Muscle layer of colon (tissue), 2 donors: ENCODE measurements at regions not wholly inside any gene's neighbourhood (a gene's known extent, or its start where the extent isn't known, plus 50 kb on each side); places are given as distances from the start of the nearest gene placed in this dataset.
"Not testable (repeated sequence)": the region's sequence is repeated elsewhere in the genome, so short reads cannot be mapped to it uniquely, and the experiment has no call there.

Source experiments
- H3K27ac ChIP-seq: one replicate; pipeline ENCODE4 v1.7.0; 2013; ENCODE audit warnings: low read depth, mild to moderate bottlenecking, low read length, moderate library complexity
- H3K27me3 ChIP-seq, 2 donors: one replicate each; pipeline ENCODE4 v1.7.0; 2013; ENCODE audit warnings: low read length in 2 of 2, mild to moderate bottlenecking in 2 of 2; ENCODE audit not compliant: insufficient read depth in 2 of 2, control insufficient read depth in 1 of 2
- H3K36me3 ChIP-seq: one replicate; pipeline ENCODE4 v1.7.0; 2013; ENCODE audit warnings: mild to moderate bottlenecking, low read length; ENCODE audit not compliant: insufficient read depth
- H3K4me1 ChIP-seq: one replicate; pipeline ENCODE4 v1.7.0; 2013; ENCODE audit warnings: mild to moderate bottlenecking, low read length; ENCODE audit not compliant: insufficient read depth
- H3K4me3 ChIP-seq, 2 donors: one replicate each; pipeline ENCODE4 v1.7.0; 2013; ENCODE audit warnings: low read length in 2 of 2, low read depth in 1 of 2, mild to moderate bottlenecking in 1 of 2, moderate library complexity in 1 of 2
- H3K9ac ChIP-seq: one replicate; pipeline ENCODE4 v1.7.0; 2013; ENCODE audit warnings: low read length
- H3K9me3 ChIP-seq: one replicate; pipeline ENCODE4 v1.7.0; 2013; ENCODE audit warnings: mild to moderate bottlenecking, low read length
- donor health status: abdominal sarcoma.
- donor health status: Adenocarcinoma of cecum.

DNA sequence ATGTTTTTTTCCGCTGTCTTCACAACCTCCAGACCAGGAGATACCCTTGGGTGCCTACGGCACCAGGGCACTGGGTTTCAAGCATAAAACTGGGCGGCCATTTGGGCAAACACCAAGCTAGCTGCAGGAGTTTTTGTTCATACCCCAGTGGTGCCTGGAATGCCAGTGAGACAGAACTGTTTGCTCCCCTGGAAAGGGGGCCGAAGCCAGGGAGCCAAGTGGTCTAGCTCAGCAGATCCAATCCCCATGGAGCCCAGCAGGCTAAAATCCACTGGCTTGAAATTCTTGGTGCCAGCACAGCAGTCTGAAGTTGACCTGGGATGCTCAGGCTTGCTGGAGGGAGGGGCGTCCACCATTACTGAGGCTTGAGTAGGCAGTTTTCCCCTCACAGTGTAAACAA lies 265.3 kb upstream of the ZEB2 start:
- H3K36me3 ChIP-seq = no peaks in the 10 kb centered on the region
- no peak overlapping the region for H3K4me3 ChIP-seq
- no peaks in the 10 kb centered on the region for H3K27me3 ChIP-seq
- H3K27ac ChIP-seq = no peak overlapping the region
- H3K9me3 ChIP-seq = no peaks in the 10 kb centered on the region
- no peaks in the 10 kb centered on the region for H3K4me1 ChIP-seq
- H3K9ac ChIP-seq = no peak overlapping the region

DNA sequence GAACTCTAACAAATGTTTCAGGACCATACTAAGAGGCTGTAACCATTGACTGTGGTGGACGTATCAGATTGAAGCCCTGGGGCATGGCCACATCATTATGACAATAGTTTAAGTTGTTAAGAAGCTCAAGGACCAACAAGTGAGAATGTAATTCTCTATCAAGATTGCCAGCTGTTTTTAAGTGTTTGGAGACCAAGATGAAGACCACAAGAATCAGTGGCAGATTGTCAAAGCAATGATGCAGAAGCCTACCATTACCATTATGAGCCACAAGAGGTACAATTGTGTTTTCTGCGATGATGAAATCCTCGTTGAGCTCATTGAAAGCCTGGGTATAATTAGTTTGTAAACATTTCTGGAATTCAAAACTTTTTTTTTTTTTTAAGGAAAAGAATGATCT lies 261.1 kb upstream of the ZEB2 start:
- Histone ChIP-seq H3K9me3 (no peaks in the 10 kb centered on the region), H3K4me1 (no peaks in the 10 kb centered on the region), H3K27me3 (no peaks in the 10 kb centered on the region), H3K9ac (no peak overlapping the region), H3K27ac (no peak overlapping the region), H3K4me3 (no peak overlapping the region), H3K36me3 (no peaks in the 10 kb centered on the region)

DNA sequence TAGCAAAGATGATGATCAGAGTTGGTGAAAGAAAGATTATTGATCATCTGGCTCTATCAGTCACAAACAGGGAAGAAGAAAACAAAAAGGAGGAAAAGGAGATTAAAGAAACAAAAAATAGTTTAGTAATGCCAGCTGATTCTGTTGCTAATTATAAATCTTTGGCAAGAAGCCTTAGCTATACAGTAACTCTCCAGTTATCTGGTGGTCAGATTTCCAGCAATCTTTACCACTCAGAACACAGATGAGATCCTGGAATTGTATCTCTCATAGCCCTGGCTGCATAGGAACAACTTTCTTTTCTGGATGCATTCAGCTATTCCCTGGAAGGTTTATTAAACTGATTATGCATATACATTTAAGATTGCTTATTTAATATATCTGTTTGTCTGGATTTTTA lies 256.8 kb upstream of the ZEB2 start:
- Histone ChIP-seq H3K9me3 (no peaks in the 10 kb centered on the region), H3K27ac (no peak overlapping the region), H3K4me1 (no peaks in the 10 kb centered on the region), H3K36me3 (no peaks in the 10 kb centered on the region), H3K4me3 (no peak overlapping the region), H3K9ac (no peak overlapping the region), H3K27me3 (no peaks in the 10 kb centered on the region)

DNA sequence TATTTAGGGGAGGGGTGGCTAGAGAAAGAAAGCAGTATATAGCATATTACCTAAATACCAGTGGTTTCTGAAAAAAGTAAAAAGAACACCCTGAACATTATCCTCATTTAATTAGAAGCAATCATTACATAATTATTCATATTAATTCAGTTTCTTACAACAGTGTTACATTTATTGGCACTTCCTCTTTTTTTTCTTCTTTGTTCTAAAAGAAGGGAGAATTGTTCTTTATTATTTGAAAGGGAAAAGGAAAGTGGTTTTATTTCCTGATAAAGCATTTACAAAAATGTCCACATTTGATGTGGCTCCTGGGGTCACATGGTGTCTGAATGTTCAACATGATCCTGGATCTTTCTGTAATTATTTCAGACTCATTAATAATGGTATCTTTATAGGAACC lies 254.9 kb upstream of the ZEB2 start:
- Histone ChIP-seq H3K27me3 (no peaks in the 10 kb centered on the region), H3K4me3 (no peak overlapping the region), H3K27ac (no peak overlapping the region), H3K9me3 (no peaks in the 10 kb centered on the region), H3K4me1 (no peaks in the 10 kb centered on the region), H3K9ac (no peak overlapping the region), H3K36me3 (no peaks in the 10 kb centered on the region)

DNA sequence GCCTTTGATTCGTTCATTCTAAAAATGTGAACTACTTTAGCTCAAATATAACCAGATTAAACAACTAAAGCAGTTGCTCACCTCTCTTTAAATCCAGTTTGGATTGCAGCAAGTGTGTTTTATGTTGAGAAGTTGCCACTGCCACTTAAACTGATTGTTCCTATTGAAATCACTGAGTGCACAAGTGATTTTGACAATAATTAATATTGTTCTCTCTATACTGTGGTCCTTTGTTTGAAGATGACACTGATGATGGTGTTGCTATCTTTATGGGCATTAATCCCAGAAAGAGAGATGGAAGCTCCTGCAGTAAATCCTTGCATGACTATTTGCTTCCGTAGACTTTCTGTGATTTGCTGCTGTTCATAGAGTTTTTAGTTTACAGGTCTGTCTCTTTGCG lies 251.4 kb upstream of the ZEB2 start:
- H3K4me3 ChIP-seq = no peak overlapping the region
- H3K4me1 ChIP-seq = no peaks in the 10 kb centered on the region
- H3K27ac ChIP-seq = no peak overlapping the region
- no peak overlapping the region for H3K9ac ChIP-seq
- H3K9me3 ChIP-seq = no peaks in the 10 kb centered on the region
- no peaks in the 10 kb centered on the region for H3K36me3 ChIP-seq
- H3K27me3 ChIP-seq = no peaks in the 10 kb centered on the region

DNA sequence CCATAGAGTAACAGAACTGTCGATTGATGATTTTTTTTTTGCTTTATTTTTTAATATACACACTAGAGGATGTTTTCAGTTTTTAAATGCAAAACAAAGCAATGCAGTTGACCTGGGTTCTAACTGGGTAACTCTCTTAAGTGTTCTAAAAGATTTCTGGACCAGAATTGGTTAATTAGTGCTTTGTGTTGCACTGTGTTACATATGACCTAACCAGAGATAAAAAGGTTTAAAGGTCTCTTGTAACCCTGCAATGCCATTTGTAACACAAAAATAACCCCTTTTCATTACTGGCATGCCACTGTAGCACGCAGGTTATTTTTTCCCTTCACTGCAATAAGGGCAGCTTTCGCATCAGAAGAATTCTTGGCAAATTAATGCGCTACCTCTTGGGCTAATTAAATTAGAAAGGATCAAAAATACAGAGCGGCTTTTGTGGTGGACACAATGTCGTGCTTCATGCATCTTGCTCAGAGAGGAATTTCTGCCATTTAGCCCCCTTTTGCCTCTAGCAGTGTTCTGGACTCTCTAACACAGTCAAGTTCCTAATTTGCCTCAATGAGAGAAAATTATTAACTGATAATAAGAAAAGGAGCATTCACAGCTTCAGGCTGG lies 250.8 kb upstream of the ZEB2 start:
- no peaks in the 10 kb centered on the region for H3K36me3 ChIP-seq
- no peak overlapping the region for H3K9ac ChIP-seq
- no peaks in the 10 kb centered on the region for H3K4me1 ChIP-seq
- no peak overlapping the region for H3K27ac ChIP-seq
- no peaks in the 10 kb centered on the region for H3K27me3 ChIP-seq
- no peak overlapping the region for H3K4me3 ChIP-seq
- no peaks in the 10 kb centered on the region for H3K9me3 ChIP-seq

DNA sequence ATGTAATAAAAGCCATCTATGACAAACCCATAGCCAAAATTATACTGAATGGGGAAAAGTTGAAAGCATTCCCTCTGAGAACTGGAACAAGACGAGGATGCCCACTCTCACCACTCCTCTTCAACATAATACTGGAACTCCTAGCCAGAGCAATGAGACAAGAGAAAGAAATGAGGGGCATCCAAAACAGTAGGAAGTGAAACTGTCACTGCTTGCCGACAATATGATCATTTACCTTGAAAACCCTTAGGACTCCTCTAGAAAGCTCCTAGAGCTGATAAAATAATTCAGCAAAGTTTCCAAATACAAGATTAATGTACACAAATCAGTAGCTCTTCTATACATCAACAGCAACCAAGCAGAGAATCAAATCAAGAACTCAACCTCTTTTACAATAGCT lies 241.0 kb upstream of the ZEB2 start:
- not testable (repeated sequence) for H3K9ac ChIP-seq, H3K9me3 ChIP-seq, H3K4me1 ChIP-seq, H3K4me3 ChIP-seq, H3K27ac ChIP-seq, H3K36me3 ChIP-seq, H3K27me3 ChIP-seq

DNA sequence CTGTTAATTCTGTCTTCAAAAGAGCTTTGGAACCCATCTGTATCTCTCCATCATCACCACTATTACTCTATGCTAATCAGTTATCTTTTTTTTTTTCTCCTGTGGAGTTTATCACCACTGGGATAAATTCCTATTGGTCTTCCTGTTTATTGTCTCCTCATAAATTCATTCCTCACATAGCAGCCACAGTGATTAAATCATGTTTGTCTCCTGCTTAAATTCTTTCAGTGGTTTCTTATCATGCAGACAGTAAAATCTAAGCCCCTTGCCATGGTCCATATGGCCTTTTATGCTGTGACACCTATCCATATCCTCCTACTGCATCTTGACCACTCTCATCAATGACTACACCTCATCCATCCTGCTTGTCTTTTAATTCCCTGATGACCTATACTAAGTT lies 239.8 kb upstream of the ZEB2 start:
- Histone ChIP-seq H3K9me3 (no peaks in the 10 kb centered on the region), H3K4me3 (no peak overlapping the region), H3K9ac (no peak overlapping the region), H3K36me3 (no peaks in the 10 kb centered on the region), H3K27ac (no peak overlapping the region), H3K4me1 (no peaks in the 10 kb centered on the region), H3K27me3 (no peaks in the 10 kb centered on the region)

DNA sequence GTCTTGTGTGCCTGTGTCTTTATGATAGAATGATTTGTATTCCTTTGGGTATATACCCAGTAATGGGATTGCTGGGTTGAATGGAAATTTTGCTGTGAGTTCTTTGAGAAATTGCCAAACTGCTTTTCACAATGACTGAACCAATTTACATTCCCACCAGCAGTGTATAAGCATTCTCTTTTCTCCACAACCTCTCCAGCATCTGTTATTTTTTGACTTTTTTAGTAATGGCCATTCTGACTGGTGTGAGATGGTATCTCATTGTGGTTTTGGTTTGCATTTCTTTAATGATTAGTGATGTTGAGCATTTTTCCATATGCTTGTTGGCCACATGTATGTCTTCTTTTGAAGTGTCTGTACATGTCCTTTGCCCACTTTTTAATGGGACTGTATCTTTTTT lies 238.3 kb upstream of the ZEB2 start:
- H3K36me3 ChIP-seq, H3K27me3 ChIP-seq, H3K4me1 ChIP-seq, H3K9me3 ChIP-seq, H3K9ac ChIP-seq, H3K4me3 ChIP-seq, H3K27ac ChIP-seq: not testable (repeated sequence)

DNA sequence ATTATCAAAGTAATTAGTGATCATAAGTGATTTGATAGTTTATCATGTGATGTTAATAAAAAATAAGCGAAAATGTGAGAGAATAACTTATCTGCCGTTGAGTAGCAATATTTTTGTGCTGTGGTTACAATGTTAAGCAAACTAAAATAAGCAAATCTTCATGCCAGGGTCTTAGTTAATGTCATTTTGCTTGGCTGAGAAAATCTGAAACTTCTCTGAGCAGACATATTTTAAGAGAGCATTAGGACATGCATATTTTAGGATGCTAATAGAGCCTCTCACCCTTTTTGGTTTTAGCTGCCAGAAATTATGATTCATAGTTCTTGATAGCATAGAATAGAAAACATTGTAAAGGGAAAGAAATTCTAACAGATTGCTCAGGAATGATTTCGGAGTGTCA lies 233.5 kb upstream of the ZEB2 start:
- no peak overlapping the region for H3K4me3 ChIP-seq
- no peaks in the 10 kb centered on the region for H3K36me3 ChIP-seq
- H3K27ac ChIP-seq = no peak overlapping the region
- no peaks in the 10 kb centered on the region for H3K4me1 ChIP-seq
- no peaks in the 10 kb centered on the region for H3K27me3 ChIP-seq
- no peaks in the 10 kb centered on the region for H3K9me3 ChIP-seq
- H3K9ac ChIP-seq = no peak overlapping the region

DNA sequence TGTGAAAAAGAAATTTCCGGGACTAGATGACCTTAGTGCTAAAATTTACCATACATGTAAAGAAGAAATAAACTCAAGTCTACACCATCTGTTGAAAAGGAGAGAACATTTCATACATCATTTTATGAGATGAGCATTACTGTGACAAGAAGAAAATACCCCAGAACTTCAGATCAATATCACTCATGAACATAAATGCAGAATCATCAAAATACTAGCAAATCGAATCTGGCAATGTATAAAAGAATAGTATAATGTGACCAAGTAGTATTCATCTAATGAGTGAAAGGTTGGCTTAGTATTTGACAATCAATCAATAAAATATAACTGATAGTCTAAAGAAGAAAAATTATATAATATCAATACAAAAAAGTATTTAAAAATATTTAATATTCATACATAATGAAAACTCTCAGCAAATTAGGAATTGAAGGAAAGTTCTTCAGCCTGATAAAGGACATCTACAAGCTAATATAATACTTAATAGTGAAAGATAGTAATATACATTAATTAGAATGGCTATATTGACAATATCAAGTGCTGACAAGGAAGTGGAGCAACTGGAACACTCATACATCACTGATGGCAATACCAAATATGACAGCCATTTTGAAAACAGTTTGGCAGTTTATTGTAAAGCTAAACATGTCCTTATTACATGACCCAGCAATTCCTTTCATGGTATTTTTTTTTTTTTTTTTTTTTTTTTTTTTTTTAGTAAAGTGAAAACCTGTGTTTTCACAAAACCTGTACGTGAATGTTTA lies 231.4 kb upstream of the ZEB2 start:
- no peaks in the 10 kb centered on the region for H3K9me3 ChIP-seq
- no peaks in the 10 kb centered on the region for H3K4me1 ChIP-seq
- H3K36me3 ChIP-seq = no peaks in the 10 kb centered on the region
- no peak overlapping the region for H3K9ac ChIP-seq
- no peak overlapping the region for H3K27ac ChIP-seq
- no peak overlapping the region for H3K4me3 ChIP-seq
- no peaks in the 10 kb centered on the region for H3K27me3 ChIP-seq

DNA sequence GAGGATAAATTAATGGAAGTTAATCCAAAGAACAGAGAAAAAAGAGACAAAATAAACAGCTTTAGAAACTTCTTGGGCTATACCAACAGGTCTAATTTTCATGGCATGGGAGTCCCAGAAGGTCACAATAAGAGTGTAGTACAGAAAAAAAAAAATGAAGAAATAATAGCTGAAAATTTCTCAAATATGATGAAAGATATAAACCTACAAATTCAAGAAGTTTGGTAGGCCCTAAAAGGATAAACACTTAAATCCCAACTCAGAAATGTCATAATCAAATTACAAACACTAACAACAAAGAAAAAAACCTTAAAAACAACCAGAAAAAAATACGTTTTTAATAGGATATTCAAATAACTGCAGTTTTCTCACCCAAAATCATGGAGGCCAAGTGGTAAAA lies 229.3 kb upstream of the ZEB2 start:
- H3K36me3 ChIP-seq = no peaks in the 10 kb centered on the region
- no peaks in the 10 kb centered on the region for H3K9me3 ChIP-seq
- no peaks in the 10 kb centered on the region for H3K4me1 ChIP-seq

More for the DNA sequence above, 229.3 kb upstream of the ZEB2 start:
- H3K27me3 ChIP-seq = no peaks in the 10 kb centered on the region
- H3K27ac ChIP-seq = no peak overlapping the region
- H3K4me3 ChIP-seq = no peak overlapping the region
- no peak overlapping the region for H3K9ac ChIP-seq
